ENCODE measurements at regions not wholly inside any gene's neighbourhood (a gene's known extent, or its start where the extent isn't known, plus 50 kb on each side); places are given as distances from the start of the nearest gene placed in this dataset.
"Not testable (repeated sequence)": the region's sequence is repeated elsewhere in the genome, so short reads cannot be mapped to it uniquely, and the experiment has no call there.

DNA sequence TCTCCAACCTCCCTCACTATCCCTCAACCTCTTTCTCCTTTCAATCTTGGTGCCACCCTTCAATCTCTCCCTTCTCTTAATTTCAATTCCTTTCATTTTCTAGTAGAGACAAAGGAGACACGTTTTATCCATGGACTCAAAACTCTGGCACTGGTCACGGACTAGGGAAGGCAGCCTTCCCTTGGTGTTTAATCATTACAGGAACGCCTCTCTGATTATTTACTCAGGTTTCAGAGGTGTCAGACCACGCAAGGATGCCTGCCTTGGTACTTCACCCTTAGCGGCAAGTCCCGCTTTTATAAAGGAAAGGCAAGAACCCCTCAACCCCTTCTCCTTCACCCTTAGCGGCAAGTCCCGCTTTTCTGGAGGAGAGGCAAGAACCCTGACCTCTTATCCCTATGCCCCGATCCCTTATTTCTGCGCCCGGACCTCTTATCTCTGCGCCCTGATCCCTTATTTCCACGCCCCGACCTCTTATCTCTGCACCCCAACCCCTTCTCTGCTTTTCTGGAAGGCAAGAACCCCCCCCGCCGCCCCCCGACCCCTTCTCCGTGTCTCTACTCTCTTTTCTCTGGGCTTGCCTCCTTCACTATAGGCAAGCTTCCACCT lies 543.1 kb upstream of the HTR2C start:
- not testable (repeated sequence) for ATAC-seq (ENCODE audit: low read depth in 2 of 2); H3K27me3 Mint-ChIP-seq; H3K36me3 ChIP-seq (ENCODE audit: control insufficient read depth, insufficient read depth, low read length); H3K4me3 Mint-ChIP-seq; H3K36me3 Mint-ChIP-seq; DNase-seq; H3K4me3 ChIP-seq (ENCODE audit: low read depth, low read length); H3K27ac ChIP-seq (ENCODE audit: insufficient read depth, low read length, poor library complexity, severe bottlenecking); H3K9me3 ChIP-seq (ENCODE audit: control insufficient read depth in 2 of 2, low read length in 2 of 2); H3K27me3 ChIP-seq (ENCODE audit: control insufficient read depth, insufficient read depth, low read length); H3K27ac Mint-ChIP-seq; H3K4me1 ChIP-seq (ENCODE audit: control insufficient read depth, insufficient read depth, low read length, poor library complexity, severe bottlenecking); H3K4me1 Mint-ChIP-seq
- peaks cover 0 to 11% (median 0%) of the 10 kb centered on the region in 7 donors for H3K9me3 Mint-ChIP-seq

DNA sequence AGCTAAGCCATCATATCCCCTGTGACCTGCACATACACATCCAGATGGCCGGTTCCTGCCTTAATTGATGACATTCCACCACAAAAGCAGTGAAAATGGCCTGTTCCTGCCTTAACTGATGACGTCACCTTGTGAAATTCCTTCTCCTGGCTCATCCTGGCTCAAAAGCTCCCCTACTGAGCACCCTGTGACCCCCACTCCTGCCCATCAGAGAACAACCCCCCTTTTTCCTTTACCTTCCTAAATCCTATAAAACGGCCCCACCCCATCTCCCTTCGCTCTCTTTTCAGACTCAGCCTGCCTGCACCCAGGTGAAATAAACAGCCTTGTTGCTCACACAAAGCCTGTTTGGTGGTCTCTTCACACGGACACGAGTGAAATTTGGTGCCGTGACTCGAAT lies 543.8 kb upstream of the HTR2C start:
- not testable (repeated sequence) for H3K4me1 Mint-ChIP-seq; ATAC-seq (ENCODE audit: low read depth in 2 of 2); H3K4me3 Mint-ChIP-seq; H3K36me3 Mint-ChIP-seq; DNase-seq; H3K4me3 ChIP-seq (ENCODE audit: low read depth, low read length); H3K27me3 Mint-ChIP-seq; H3K27me3 ChIP-seq (ENCODE audit: control insufficient read depth, insufficient read depth, low read length); H3K4me1 ChIP-seq (ENCODE audit: control insufficient read depth, insufficient read depth, low read length, poor library complexity, severe bottlenecking); H3K27ac ChIP-seq (ENCODE audit: insufficient read depth, low read length, poor library complexity, severe bottlenecking); H3K36me3 ChIP-seq (ENCODE audit: control insufficient read depth, insufficient read depth, low read length); H3K9me3 ChIP-seq (ENCODE audit: control insufficient read depth in 2 of 2, low read length in 2 of 2); H3K27ac Mint-ChIP-seq
- H3K9me3 Mint-ChIP-seq = peaks cover 0 to 11% (median 0%) of the 10 kb centered on the region in 7 donors

DNA sequence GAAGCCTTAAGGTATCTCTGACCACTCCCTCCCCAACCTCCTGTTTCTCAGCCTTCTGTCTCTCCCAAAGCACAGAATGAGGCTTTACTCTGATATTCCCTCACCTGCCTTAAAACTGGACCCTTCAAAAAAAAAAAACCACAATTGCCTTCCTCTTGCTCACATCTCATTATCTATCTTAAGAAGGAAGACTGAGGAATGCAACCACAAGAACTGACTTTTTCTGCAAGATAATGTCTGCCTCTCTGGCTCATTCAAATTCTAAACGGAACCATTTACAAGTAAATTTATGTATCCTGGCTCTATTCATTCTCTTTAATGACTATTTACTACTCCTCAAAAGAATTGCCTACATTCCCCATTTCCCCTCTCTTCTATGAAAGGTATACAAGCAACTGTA lies 545.5 kb upstream of the HTR2C start:
- Histone ChIP-seq H3K9me3 (ENCODE audit: control insufficient read depth in 2 of 2, low read length in 2 of 2) (peaks cover 0 to 8% of the 10 kb centered on the region in 2 experiments), H3K4me1 (ENCODE audit: control insufficient read depth, insufficient read depth, low read length, poor library complexity, severe bottlenecking) (no peaks in the 10 kb centered on the region), H3K27ac (ENCODE audit: insufficient read depth, low read length, poor library complexity, severe bottlenecking) (no peak overlapping the region), H3K27me3 (ENCODE audit: control insufficient read depth, insufficient read depth, low read length) (no peaks in the 10 kb centered on the region), H3K36me3 (ENCODE audit: control insufficient read depth, insufficient read depth, low read length) (no peaks in the 10 kb centered on the region), H3K4me3 (ENCODE audit: low read depth, low read length) (no peak overlapping the region)
- Mint-ChIP-seq H3K4me3 (no peak overlapping the region), H3K27ac (no peak overlapping the region), H3K27me3 (no peaks in the 10 kb centered on the region), H3K36me3 (no peaks in the 10 kb centered on the region), H3K4me1 (no peaks in the 10 kb centered on the region), H3K9me3 (peaks cover 0 to 11% (median 0%) of the 10 kb centered on the region in 7 donors)
- ATAC-seq (ENCODE audit: low read depth in 2 of 2) = no peak
- DNase-seq = no peak

DNA sequence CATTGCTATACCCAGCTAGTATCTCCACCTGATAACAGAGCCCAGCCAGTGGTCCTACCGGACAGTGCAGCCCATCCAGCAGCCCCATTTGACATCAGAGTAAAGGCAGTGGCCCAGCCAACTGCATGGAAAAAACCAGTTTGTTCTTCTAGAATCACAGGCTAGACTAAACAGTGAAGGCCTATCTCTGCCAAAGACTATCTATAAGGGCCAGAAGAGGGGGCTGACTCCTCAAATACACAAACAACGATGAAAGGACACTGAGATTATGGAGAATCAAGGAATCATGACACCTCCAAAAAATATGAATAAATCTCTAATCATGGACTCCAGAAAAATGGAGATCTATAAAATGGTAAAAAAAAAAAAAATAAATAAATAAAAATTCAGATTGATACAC lies 546.4 kb upstream of the HTR2C start:
- no peak for DNase-seq
- no peak overlapping the region for H3K4me3 Mint-ChIP-seq
- H3K36me3 Mint-ChIP-seq = no peaks in the 10 kb centered on the region
- H3K27ac Mint-ChIP-seq = no peak overlapping the region
- Histone ChIP-seq H3K36me3 (ENCODE audit: control insufficient read depth, insufficient read depth, low read length) (no peaks in the 10 kb centered on the region), H3K9me3 (ENCODE audit: control insufficient read depth in 2 of 2, low read length in 2 of 2) (peaks cover 0 to 8% of the 10 kb centered on the region in 2 experiments), H3K27me3 (ENCODE audit: control insufficient read depth, insufficient read depth, low read length) (no peaks in the 10 kb centered on the region), H3K4me3 (ENCODE audit: low read depth, low read length) (no peak overlapping the region), H3K27ac (ENCODE audit: insufficient read depth, low read length, poor library complexity, severe bottlenecking) (no peak overlapping the region), H3K4me1 (ENCODE audit: control insufficient read depth, insufficient read depth, low read length, poor library complexity, severe bottlenecking) (no peaks in the 10 kb centered on the region)
- H3K4me1 Mint-ChIP-seq = no peaks in the 10 kb centered on the region
- ATAC-seq (ENCODE audit: low read depth in 2 of 2) = no peak
- peaks cover 0 to 11% (median 0%) of the 10 kb centered on the region in 7 donors for H3K9me3 Mint-ChIP-seq
- H3K27me3 Mint-ChIP-seq = no peaks in the 10 kb centered on the region

DNA sequence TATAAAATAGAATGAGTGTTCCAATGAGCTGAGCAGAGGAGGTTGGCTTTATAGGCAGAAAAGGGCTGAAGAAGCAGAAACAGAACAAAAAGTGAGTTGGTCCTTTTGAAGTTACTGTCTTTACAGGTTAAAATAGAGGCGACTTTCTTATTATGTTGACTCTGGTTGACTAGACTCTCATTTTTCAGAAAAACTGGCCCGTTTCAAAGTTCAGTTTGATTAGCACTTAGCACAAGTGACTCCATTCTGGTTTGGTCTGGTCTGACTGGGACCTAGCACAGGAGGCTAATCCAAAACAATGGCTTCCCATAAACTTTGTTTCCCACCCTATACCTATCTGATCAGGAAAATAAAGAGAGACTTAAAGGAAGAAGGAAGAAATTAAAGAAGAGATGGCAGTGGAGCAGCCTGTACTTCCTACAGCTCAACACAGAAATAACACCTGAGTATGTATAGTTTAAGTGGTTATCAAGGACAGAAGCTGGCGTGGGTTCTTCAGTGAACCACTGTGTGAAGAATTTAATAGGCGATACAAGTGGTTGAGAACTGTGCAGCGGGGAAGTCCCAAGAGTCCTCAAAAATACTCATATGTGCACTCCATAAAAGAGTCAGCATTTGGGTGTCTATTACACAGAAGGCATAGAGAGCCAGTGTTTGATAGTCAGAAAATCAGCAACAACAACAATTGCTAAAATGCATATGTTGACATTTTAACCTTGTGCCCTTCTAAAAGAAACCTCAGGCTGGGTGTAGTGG lies 554.8 kb upstream of the HTR2C start:
- Histone ChIP-seq H3K27me3 (ENCODE audit: control insufficient read depth, insufficient read depth, low read length) (no peaks in the 10 kb centered on the region), H3K4me3 (ENCODE audit: low read depth, low read length) (no peak overlapping the region), H3K27ac (ENCODE audit: insufficient read depth, low read length, poor library complexity, severe bottlenecking) (no peak overlapping the region), H3K36me3 (ENCODE audit: control insufficient read depth, insufficient read depth, low read length) (no peaks in the 10 kb centered on the region), H3K4me1 (ENCODE audit: control insufficient read depth, insufficient read depth, low read length, poor library complexity, severe bottlenecking) (no peaks in the 10 kb centered on the region), H3K9me3 (ENCODE audit: control insufficient read depth in 2 of 2, low read length in 2 of 2) (no peaks in the 10 kb centered on the region)
- no peak overlapping the region for H3K4me3 Mint-ChIP-seq
- peaks cover 0 to 12% (median 0%) of the 10 kb centered on the region in 7 donors for H3K9me3 Mint-ChIP-seq
- ATAC-seq (ENCODE audit: low read depth in 2 of 2) (no peak), DNase-seq (no peak)
- no peaks in the 10 kb centered on the region for H3K36me3 Mint-ChIP-seq
- H3K27me3 Mint-ChIP-seq = no peaks in the 10 kb centered on the region
- no peaks in the 10 kb centered on the region for H3K4me1 Mint-ChIP-seq
- H3K27ac Mint-ChIP-seq = no peak overlapping the region

DNA sequence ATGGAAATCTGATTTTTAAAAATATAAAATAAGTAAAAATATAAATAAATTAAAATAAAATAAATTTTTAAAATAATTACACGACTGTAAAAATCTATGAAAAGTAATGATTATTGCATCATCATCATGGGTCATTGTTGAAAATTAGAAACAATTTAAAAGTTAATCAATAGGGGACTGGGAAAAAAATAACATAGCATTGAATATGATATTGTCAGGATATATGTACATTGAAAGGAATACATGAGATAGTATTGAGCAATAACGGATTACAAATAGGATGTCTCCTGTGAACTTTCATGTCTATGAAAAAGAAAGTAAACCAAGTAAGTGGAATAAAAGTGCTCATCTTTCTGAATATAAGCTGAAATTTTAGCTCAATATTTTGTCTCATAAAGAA lies 566.8 kb upstream of the HTR2C start:
- Mint-ChIP-seq H3K4me3 (no peak overlapping the region), H3K36me3 (no peaks in the 10 kb centered on the region), H3K27me3 (no peaks in the 10 kb centered on the region), H3K27ac (no peak overlapping the region), H3K9me3 (peaks cover 0 to 7% (median under 1%) of the 10 kb centered on the region in 7 donors), H3K4me1 (no peaks in the 10 kb centered on the region)
- no peak overlapping the region for H3K4me3 ChIP-seq (ENCODE audit: low read depth, low read length)
- H3K27ac ChIP-seq (ENCODE audit: insufficient read depth, low read length, poor library complexity, severe bottlenecking) = no peak overlapping the region
- ATAC-seq (ENCODE audit: low read depth in 2 of 2) = no peak
- H3K9me3 ChIP-seq (ENCODE audit: control insufficient read depth in 2 of 2, low read length in 2 of 2) = peaks cover 0 to 2% of the 10 kb centered on the region in 2 experiments
- H3K36me3 ChIP-seq (ENCODE audit: control insufficient read depth, insufficient read depth, low read length) = no peaks in the 10 kb centered on the region
- no peaks in the 10 kb centered on the region for H3K27me3 ChIP-seq (ENCODE audit: control insufficient read depth, insufficient read depth, low read length)
- no peak for DNase-seq
- H3K4me1 ChIP-seq (ENCODE audit: control insufficient read depth, insufficient read depth, low read length, poor library complexity, severe bottlenecking) = no peaks in the 10 kb centered on the region

DNA sequence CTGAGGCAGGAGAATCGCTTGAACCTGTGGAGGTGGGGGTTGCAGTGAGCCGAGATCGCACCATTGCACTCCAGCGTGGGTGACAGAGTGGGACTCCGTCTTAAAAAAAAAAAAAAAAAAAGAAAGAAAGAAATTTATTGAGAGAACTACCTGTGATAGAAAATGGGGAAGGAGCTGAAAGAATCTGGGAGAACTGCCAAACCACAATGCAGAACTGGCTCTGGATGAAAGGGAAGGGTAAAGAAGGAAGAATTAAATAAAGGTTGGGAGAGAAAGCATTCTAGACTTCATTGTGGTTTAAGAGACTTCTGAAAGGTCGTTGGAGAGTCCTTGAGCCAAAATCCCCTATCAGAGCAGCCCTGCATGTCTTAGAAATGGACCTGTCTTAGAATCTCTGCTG lies 567.9 kb upstream of the HTR2C start:
- Mint-ChIP-seq H3K4me3 (no peak overlapping the region), H3K27ac (no peak overlapping the region), H3K9me3 (peaks cover 0 to 7% (median 2%) of the 10 kb centered on the region in 7 donors), H3K36me3 (no peaks in the 10 kb centered on the region), H3K4me1 (no peaks in the 10 kb centered on the region), H3K27me3 (no peaks in the 10 kb centered on the region)
- Histone ChIP-seq H3K27ac (ENCODE audit: insufficient read depth, low read length, poor library complexity, severe bottlenecking) (no peak overlapping the region), H3K27me3 (ENCODE audit: control insufficient read depth, insufficient read depth, low read length) (no peaks in the 10 kb centered on the region), H3K4me3 (ENCODE audit: low read depth, low read length) (no peak overlapping the region), H3K4me1 (ENCODE audit: control insufficient read depth, insufficient read depth, low read length, poor library complexity, severe bottlenecking) (no peaks in the 10 kb centered on the region), H3K36me3 (ENCODE audit: control insufficient read depth, insufficient read depth, low read length) (no peaks in the 10 kb centered on the region), H3K9me3 (ENCODE audit: control insufficient read depth in 2 of 2, low read length in 2 of 2) (peaks cover 0 to 2% of the 10 kb centered on the region in 2 experiments)
- ATAC-seq (ENCODE audit: low read depth in 2 of 2) = no peak
- no peak for DNase-seq

DNA sequence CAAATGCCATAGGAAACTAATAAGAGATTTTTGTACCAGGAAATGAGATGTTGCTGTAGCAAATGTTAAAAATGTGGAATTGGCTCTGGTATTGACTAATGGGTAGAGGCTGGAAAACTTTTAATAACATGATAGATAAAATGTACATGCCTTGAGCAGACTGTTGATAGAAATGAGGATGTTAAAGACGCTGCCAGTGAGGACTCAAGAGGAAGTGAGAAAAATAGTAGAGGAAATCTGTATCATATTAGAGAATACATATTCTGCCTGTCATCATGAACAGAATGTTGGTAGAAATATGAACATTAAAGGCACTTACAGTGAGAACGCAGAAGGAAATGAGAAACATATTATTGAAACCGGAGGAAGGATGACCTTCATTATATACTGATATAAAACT lies 577.2 kb upstream of the HTR2C start:
- DNase-seq (no peak), ATAC-seq (ENCODE audit: low read depth in 2 of 2) (no peak)
- H3K27ac ChIP-seq (ENCODE audit: insufficient read depth, low read length, poor library complexity, severe bottlenecking) = no peak overlapping the region
- H3K27ac Mint-ChIP-seq = no peak overlapping the region
- no peak overlapping the region for H3K4me3 ChIP-seq (ENCODE audit: low read depth, low read length)
- no peaks in the 10 kb centered on the region for H3K36me3 Mint-ChIP-seq
- no peak overlapping the region for H3K4me3 Mint-ChIP-seq
- no peaks in the 10 kb centered on the region for H3K4me1 Mint-ChIP-seq
- no peaks in the 10 kb centered on the region for H3K36me3 ChIP-seq (ENCODE audit: control insufficient read depth, insufficient read depth, low read length)
- H3K27me3 Mint-ChIP-seq = no peaks in the 10 kb centered on the region
- H3K9me3 Mint-ChIP-seq = peaks cover 0 to 10% (median 3%) of the 10 kb centered on the region in 7 donors
- H3K4me1 ChIP-seq (ENCODE audit: control insufficient read depth, insufficient read depth, low read length, poor library complexity, severe bottlenecking) = no peaks in the 10 kb centered on the region
- no peaks in the 10 kb centered on the region for H3K27me3 ChIP-seq (ENCODE audit: control insufficient read depth, insufficient read depth, low read length)
- no peaks in the 10 kb centered on the region for H3K9me3 ChIP-seq (ENCODE audit: control insufficient read depth in 2 of 2, low read length in 2 of 2)
